PC-3 (cell line): ENCODE measurements at regions not wholly inside any gene's neighbourhood (a gene's known extent, or its start where the extent isn't known, plus 50 kb on each side); places are given as distances from the start of the nearest gene placed in this dataset.

Source experiments
- ATAC-seq: fragments of 200-7000 bp; cut with Tn5 transposase; 2 replicates; pipeline ENCODE4 v1.9.1; 2020; ENCODE audit warnings: mild to moderate bottlenecking, moderate library complexity
- BruUV-seq: library from RNA; stranded (reverse); fragments of 400-500 nt; replicated peaks from 2 replicates; lab custom pipeline; 2021; lab: Mats Ljungman, UMichigan
- CTCF ChIA-PET: fragments of 300-600 bp; sonication (Branson Sonifier 250); formaldehyde crosslinking; loops from one replicate; lab custom pipeline; 2022; ENCODE audit warnings: antibody characterized with exemption; lab: Charles Lee
- POLR2A ChIA-PET: fragments of 300-600 bp; sonication (Branson Sonifier 250); formaldehyde crosslinking; loops from one replicate; lab custom pipeline; 2022; ENCODE audit warnings: antibody characterized with exemption; ENCODE audit not compliant: unreplicated experiment; lab: Charles Lee
- DNase-seq: peaks from one replicate; pipeline ENCODE4 v3.0.0-alpha.2; 2015
- H2AFZ ChIP-seq: fragments of 300-600 bp; sonication (generic); 2 replicates; pipeline ENCODE4 v1.6.0; 2016; ENCODE audit warnings: antibody characterized with exemption, low read length
- H3F3A ChIP-seq: fragments of 300-600 bp; sonication (generic); one replicate; pipeline ENCODE4 v1.6.0; 2017; ENCODE audit warnings: antibody characterized with exemption, low read length, control low read depth, mild to moderate bottlenecking; ENCODE audit not compliant: unreplicated experiment
- H3K27ac ChIP-seq: fragments of 300-600 bp; sonication (generic); 2 replicates; pipeline ENCODE4 v1.5.1; 2016; ENCODE audit warnings: mild to moderate bottlenecking, low read length
- H3K27me3 ChIP-seq: fragments of 300-600 bp; sonication (generic); 2 replicates; pipeline ENCODE4 v1.6.1; 2016; ENCODE audit warnings: low read length, mixed read lengths
- H3K36me3 ChIP-seq: fragments of 300-600 bp; sonication (generic); 2 replicates; pipeline ENCODE4 v1.6.1; 2016; ENCODE audit warnings: low read depth, mixed run types, low read length, mixed read lengths
- H3K4me1 ChIP-seq: fragments of 300-600 bp; sonication (generic); 2 replicates; pipeline ENCODE4 v1.5.1; 2016; ENCODE audit warnings: low read length; ENCODE audit not compliant: insufficient read depth
- H3K4me2 ChIP-seq: fragments of 300-600 bp; sonication (generic); 2 replicates; pipeline ENCODE4 v1.6.0; 2016; ENCODE audit warnings: low read length
- H3K4me3 ChIP-seq: fragments of 300-600 bp; sonication (generic); 2 replicates; pipeline ENCODE4 v1.5.1; 2016; ENCODE audit warnings: mild to moderate bottlenecking, low read length, mixed read lengths
- H3K79me2 ChIP-seq: fragments of 300-600 bp; sonication (generic); 2 replicates; pipeline ENCODE4 v1.6.1; 2017; ENCODE audit warnings: low read length, mixed read lengths
- H3K9ac ChIP-seq: fragments of 300-600 bp; sonication (generic); 2 replicates; pipeline ENCODE4 v1.6.0; 2016; ENCODE audit warnings: mild to moderate bottlenecking, low read length
- H3K9me2 ChIP-seq: fragments of 300-600 bp; sonication (generic); replicated peaks from 2 replicates; pipeline ENCODE4 v1.6.1; 2016; ENCODE audit warnings: mixed run types, low read length, mixed read lengths
- H3K9me3 ChIP-seq: fragments of 300-600 bp; sonication (generic); 2 replicates; pipeline ENCODE4 v1.6.1; 2016; ENCODE audit warnings: low read length, mixed read lengths
- H4K20me1 ChIP-seq: fragments of 300-600 bp; sonication (generic); 2 replicates; pipeline ENCODE4 v1.6.1; 2016; ENCODE audit warnings: low read length, mixed read lengths
- CTCF ChIP-seq: fragments of 300-600 bp; sonication (generic); conservative IDR thresholded peaks from 2 replicates; pipeline ENCODE4 v1.5.1; 2017; ENCODE audit warnings: antibody characterized with exemption, low read depth, mild to moderate bottlenecking, low read length
- EZH2 ChIP-seq: fragments of 300-600 bp; sonication (generic); IDR thresholded peaks from one replicate; pipeline ENCODE4 v1.6.1; 2017; ENCODE audit warnings: antibody characterized with exemption, mild to moderate bottlenecking, low read length; ENCODE audit not compliant: unreplicated experiment
- EZH2phosphoT487 ChIP-seq: fragments of 300-600 bp; sonication (generic); IDR thresholded peaks from 2 replicates; pipeline ENCODE4 v1.6.1; 2018; ENCODE audit warnings: mild to moderate bottlenecking, antibody characterized with exemption, low read length, borderline replicate concordance
- intact Hi-C: fragments of 100-400 bp; cut with micrococcal nuclease; formaldehyde crosslinking; loops from 2 replicates; pipeline ENCODE4 v1.9.0; 2023

DNA sequence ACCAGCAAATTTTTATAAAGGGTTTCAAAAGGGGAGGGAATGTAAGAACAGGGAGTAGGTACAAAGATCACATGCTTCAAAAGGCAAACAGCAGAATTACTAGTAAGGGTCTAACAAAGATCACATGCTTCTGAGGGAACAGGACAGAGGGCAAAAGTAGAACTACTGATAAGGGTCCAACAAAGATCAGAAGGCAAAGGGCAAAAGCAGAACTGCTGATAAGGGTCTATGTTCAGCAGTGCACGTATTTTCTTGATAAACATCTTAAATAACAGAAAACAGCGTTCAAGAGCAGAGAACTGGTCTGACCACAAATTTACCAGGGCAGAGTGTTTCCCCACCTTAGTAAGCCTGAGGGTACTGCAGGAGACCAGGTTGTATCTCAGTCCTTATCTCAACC lies 469.5 kb upstream of the PIK3R1 start:
- intact Hi-C loops: no loop called here
- no peaks in the 10 kb centered on the region for H3K27me3 ChIP-seq
- H3K4me1 ChIP-seq: no peaks in the 10 kb centered on the region
- no peak for TF ChIP-seq EZH2
- no peak for TF ChIP-seq EZH2phosphoT487
- TF ChIP-seq CTCF: no peak
- no peaks in the 10 kb centered on the region for H3K9me2 ChIP-seq
- H3K4me3 ChIP-seq: no peak overlapping the region
- no peaks in the 10 kb centered on the region for H3K79me2 ChIP-seq
- no peaks in the 10 kb centered on the region for H3F3A ChIP-seq
- H3K4me2 ChIP-seq: no peak overlapping the region
- H3K9ac ChIP-seq: no peak overlapping the region
- H3K9me3 ChIP-seq: no peaks in the 10 kb centered on the region
- no peak overlapping the region for H2AFZ ChIP-seq
- no peaks in the 10 kb centered on the region for H4K20me1 ChIP-seq
- BruUV-seq: no TSS peak
- ATAC-seq (no peak), DNase-seq (no peak)
- ChIA-PET CTCF (no interaction called here), POLR2A (no interaction called here)
- H3K36me3 ChIP-seq: no peaks in the 10 kb centered on the region
- no peak overlapping the region for H3K27ac ChIP-seq

DNA sequence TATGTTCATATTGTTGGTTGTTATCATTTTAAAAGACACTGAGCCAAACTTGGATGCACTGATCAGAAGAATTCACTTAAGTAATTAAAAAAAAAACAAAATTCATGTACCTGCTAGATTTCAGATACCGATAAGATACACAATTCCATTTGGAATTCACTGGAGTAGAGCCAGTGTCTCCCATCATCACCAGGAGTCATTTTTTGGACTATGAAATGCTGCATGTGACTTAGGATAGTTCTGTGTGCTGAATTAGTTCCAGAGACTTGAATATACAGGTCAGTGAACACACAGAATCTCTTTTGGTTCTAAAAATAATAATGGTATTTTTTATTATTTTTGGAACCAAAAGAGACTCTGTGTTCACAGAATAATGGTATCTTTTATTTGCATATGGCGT lies 482.6 kb upstream of the PIK3R1 start:
- ChIA-PET POLR2A (no interaction called here), CTCF (no interaction called here)
- Histone ChIP-seq H3K36me3 (no peaks in the 10 kb centered on the region), H4K20me1 (no peaks in the 10 kb centered on the region), H3K27me3 (peaks cover 22% of the 10 kb centered on the region), H3K9me2 (no peaks in the 10 kb centered on the region), H3K4me2 (no peak overlapping the region), H2AFZ (no peak overlapping the region), H3K4me3 (no peak overlapping the region), H3K9ac (no peak overlapping the region), H3K79me2 (no peaks in the 10 kb centered on the region), H3K4me1 (no peaks in the 10 kb centered on the region), H3K27ac (no peak overlapping the region), H3K9me3 (no peaks in the 10 kb centered on the region), H3F3A (no peaks in the 10 kb centered on the region)
- no TSS peak for BruUV-seq
- DNase-seq (no peak), ATAC-seq (no peak)
- intact Hi-C loops: no loop called here
- TF ChIP-seq CTCF: no peak
- no peak for TF ChIP-seq EZH2phosphoT487
- no peak for TF ChIP-seq EZH2

DNA sequence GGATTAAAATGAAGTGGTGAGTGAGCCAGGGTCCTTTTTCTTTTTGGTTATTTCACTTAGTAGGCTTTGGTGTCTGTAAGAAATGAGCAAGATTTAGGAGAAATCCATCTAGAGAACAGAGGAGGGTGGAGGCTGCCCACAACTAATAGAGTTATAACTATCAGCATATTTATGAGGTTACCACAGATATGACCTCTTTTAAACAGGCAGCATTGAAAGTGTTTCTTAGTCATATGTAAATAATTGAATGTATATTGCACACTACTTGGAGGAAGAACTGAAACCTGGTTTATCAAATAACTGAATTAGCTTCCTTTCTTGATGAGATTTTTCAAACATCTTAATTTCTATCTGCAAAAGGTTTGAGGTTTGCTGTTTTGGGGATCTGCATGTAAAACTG lies 483.1 kb upstream of the PIK3R1 start:
- DNase-seq: no peak
- no peaks in the 10 kb centered on the region for H3K4me1 ChIP-seq

More for the DNA sequence above, 483.1 kb upstream of the PIK3R1 start:
- BruUV-seq: no TSS peak
- Histone ChIP-seq H4K20me1 (no peaks in the 10 kb centered on the region), H3K36me3 (no peaks in the 10 kb centered on the region), H3K9me3 (no peaks in the 10 kb centered on the region), H3K27ac (no peak overlapping the region), H3K79me2 (no peaks in the 10 kb centered on the region), H3K4me3 (no peak overlapping the region), H3F3A (no peaks in the 10 kb centered on the region), H2AFZ (no peak overlapping the region), H3K4me2 (no peak overlapping the region), H3K9ac (no peak overlapping the region), H3K27me3 (peaks cover 27% of the 10 kb centered on the region), H3K9me2 (no peaks in the 10 kb centered on the region)
- ATAC-seq: no peak
- POLR2A ChIA-PET: no interaction called here
- intact Hi-C loops: no loop called here
- TF ChIP-seq EZH2phosphoT487 (no peak), EZH2 (no peak), CTCF (no peak)
- CTCF ChIA-PET: no interaction called here
